CD14-positive monocyte (primary cell): ENCODE measurements at regions not wholly inside any gene's neighbourhood (a gene's known extent, or its start where the extent isn't known, plus 50 kb on each side); places are given as distances from the start of the nearest gene placed in this dataset.

Experiments
- DNase-seq, 3 donors: peaks; one replicate each; pipeline ENCODE4 v3.0.0-alpha.2; 2011 to 2022
- H2AFZ ChIP-seq: 2 replicates; pipeline ENCODE4 v1.6.0; 2012; ENCODE audit warnings: mild to moderate bottlenecking, low read depth, low read length, inconsistent platforms; ENCODE audit not compliant: insufficient read depth, poor library complexity, severe bottlenecking
- H3K27ac ChIP-seq, 2 donors: 1 replicate in 1 of 2; 2 replicates in 1 of 2; pipeline ENCODE4 v1.5.1; 2012 to 2013; ENCODE audit warnings: low read length in 2 of 2, control low read depth in 1 of 2, inconsistent platforms in 1 of 2, low read depth in 1 of 2, mild to moderate bottlenecking in 1 of 2
- H3K27me3 ChIP-seq, 2 donors: one replicate each; pipeline versions ENCODE4 v1.6.0 to v1.6.1; 2011 to 2013; ENCODE audit warnings: low read length in 2 of 2; ENCODE audit not compliant: control insufficient read depth in 2 of 2, insufficient read depth in 2 of 2
- H3K36me3 ChIP-seq, 2 donors: replicated peaks in 1 of 2; 1 replicate in 1 of 2; 2 replicates in 1 of 2; pipeline versions ENCODE4 v1.5.1 to v1.6.1; 2012 to 2013; ENCODE audit warnings: low read length in 2 of 2, control low read depth in 1 of 2, inconsistent platforms in 1 of 2, mild to moderate bottlenecking in 1 of 2; ENCODE audit not compliant: insufficient read depth in 2 of 2, control insufficient read depth in 1 of 2
- H3K4me1 ChIP-seq, 2 donors: 1 replicate in 1 of 2; 2 replicates in 1 of 2; pipeline versions ENCODE4 v1.5.1 to v1.6.1; 2012 to 2013; ENCODE audit warnings: low read length in 2 of 2, control low read depth in 1 of 2, inconsistent platforms in 1 of 2, mild to moderate bottlenecking in 1 of 2, moderate library complexity in 1 of 2; ENCODE audit not compliant: insufficient read depth in 2 of 2, control insufficient read depth in 1 of 2
- H3K4me2 ChIP-seq: replicated peaks from 2 replicates; pipeline ENCODE3; 2012; ENCODE audit warnings: low read length, moderate library complexity, mild to moderate bottlenecking; ENCODE audit not compliant: poor library complexity, severe bottlenecking; ENCODE audit errors: extremely low read depth
- H3K4me3 ChIP-seq, 3 experiments: fragments of 200-600 bp in 1 of 3; sonication (generic) in 1 of 3; replicated peaks in 1 of 3; 1 replicate in 2 of 3; 2 replicates in 1 of 3; pipeline ENCODE4 v1.5.1; 2011 to 2013; ENCODE audit warnings: low read length in 3 of 3, mild to moderate bottlenecking in 3 of 3, control low read depth in 2 of 3, low read depth in 2 of 3, inconsistent platforms in 1 of 3, moderate library complexity in 1 of 3
- H3K79me2 ChIP-seq: 2 replicates; pipeline ENCODE4 v1.6.0; 2012; ENCODE audit warnings: mild to moderate bottlenecking, control low read depth, inconsistent platforms, low read length, moderate library complexity; ENCODE audit not compliant: insufficient read depth
- H3K9ac ChIP-seq: 2 replicates; pipeline ENCODE4 v1.6.0; 2017; ENCODE audit warnings: low read length, mild to moderate bottlenecking; ENCODE audit not compliant: insufficient read depth, poor library complexity, severe bottlenecking
- H3K9me3 ChIP-seq, 2 donors: replicated peaks in 1 of 2; 1 replicate in 1 of 2; 2 replicates in 1 of 2; pipeline versions ENCODE4 v1.5.1 to v1.6.1; 2012 to 2013; ENCODE audit warnings: low read length in 2 of 2, control low read depth in 1 of 2; ENCODE audit not compliant: control insufficient read depth in 1 of 2, insufficient read depth in 1 of 2
- H4K20me1 ChIP-seq: 2 replicates; pipeline ENCODE4 v1.6.0; 2012; ENCODE audit warnings: mild to moderate bottlenecking, low read length, control low read depth, moderate library complexity; ENCODE audit not compliant: insufficient read depth
- H3K27ac Mint-ChIP-seq, 7 donors: one replicate each; pipeline ENCODE4 v1.8.0; 2020; ENCODE audit warnings: mild to moderate bottlenecking in 7 of 7, mixed read lengths in 7 of 7, moderate library complexity in 6 of 7, inconsistent platforms in 2 of 7
- H3K27me3 Mint-ChIP-seq, 3 donors: one replicate each; pipeline ENCODE4 v1.8.0; 2021 to 2022; ENCODE audit warnings: low read depth in 3 of 3, mild to moderate bottlenecking in 3 of 3, mixed read lengths in 3 of 3, moderate library complexity in 3 of 3, inconsistent platforms in 1 of 3
- H3K36me3 Mint-ChIP-seq, 2 donors: one replicate each; pipeline ENCODE4 v1.8.0; 2020; ENCODE audit warnings: mixed read lengths in 2 of 2, inconsistent platforms in 1 of 2, mild to moderate bottlenecking in 1 of 2
- H3K4me1 Mint-ChIP-seq: one replicate; pipeline ENCODE4 v1.8.0; 2020; ENCODE audit warnings: mild to moderate bottlenecking, mixed read lengths
- H3K4me3 Mint-ChIP-seq, 2 donors: one replicate each; pipeline ENCODE4 v1.8.0; 2020; ENCODE audit warnings: mild to moderate bottlenecking in 2 of 2, mixed read lengths in 2 of 2, moderate library complexity in 1 of 2
- H3K9me3 Mint-ChIP-seq, 7 donors: one replicate each; pipeline ENCODE4 v1.8.0; 2020 to 2022; ENCODE audit warnings: mixed read lengths in 7 of 7, mild to moderate bottlenecking in 6 of 7, moderate library complexity in 6 of 7, inconsistent platforms in 2 of 7
- CTCF ChIP-seq: fragments of 200-600 bp; IDR thresholded peaks from one replicate; pipeline ENCODE4 v1.8.0; 2022; ENCODE audit warnings: antibody characterized with exemption, mild to moderate bottlenecking
- WGBS: methylation state at CpG from one replicate; pipeline ENCODE4 v1.1.5; 2013; ENCODE audit warnings: missing lambda C conversion rate; ENCODE audit not compliant: insufficient coverage; 5-methylcytosine and 5-hydroxymethylcytosine counted together
- intact Hi-C, 2 donors: fragments of 100-400 bp; cut with micrococcal nuclease; formaldehyde crosslinking; loops; one replicate each; pipeline versions ENCODE4 v1.15.0 to v1.15.1; 2023

GRCh38 chr15:29541309-29541708 is 271.7 kb upstream of the NSMCE3 start:
- Mint-ChIP-seq H3K9me3 (peaks cover 3 to 13% (median 6%) of the 10 kb centered on the region in 7 donors), H3K4me1 (no peaks in the 10 kb centered on the region), H3K27me3 (peaks cover 1 to 2% (median 1%) of the 10 kb centered on the region in 3 donors), H3K27ac (no peak overlapping the region), H3K4me3 (no peak overlapping the region), H3K36me3 (no peaks in the 10 kb centered on the region)
- TF ChIP-seq CTCF = no peak
- H3K27me3 ChIP-seq = no peaks in the 10 kb centered on the region
- no peaks in the 10 kb centered on the region for H3K36me3 ChIP-seq
- no peak overlapping the region for H3K27ac ChIP-seq
- peaks cover 0 to 3% of the 10 kb centered on the region in 2 donors for H3K9me3 ChIP-seq
- no peaks in the 10 kb centered on the region for H3K79me2 ChIP-seq
- no peak overlapping the region for H2AFZ ChIP-seq
- 94% methylated on average over 7 of the region's 7 CpGs for WGBS
- no peak overlapping the region for H3K4me2 ChIP-seq
- no peak overlapping the region for H3K4me3 ChIP-seq
- no peaks in the 10 kb centered on the region for H3K4me1 ChIP-seq
- intact Hi-C loops = no loop called here
- no peak overlapping the region for H3K9ac ChIP-seq
- DNase-seq = no peak
- no peaks in the 10 kb centered on the region for H4K20me1 ChIP-seq

- Histone ChIP-seq H3K27ac (no peak overlapping the region), H3K4me3 (no peak overlapping the region), H3K4me1 (no peaks in the 10 kb centered on the region), H3K79me2 (no peaks in the 10 kb centered on the region), H3K9me3 (peaks cover 0 to 3% of the 10 kb centered on the region in 2 donors), H3K27me3 (no peaks in the 10 kb centered on the region), H2AFZ (no peak overlapping the region), H3K4me2 (no peak overlapping the region), H4K20me1 (no peaks in the 10 kb centered on the region), H3K9ac (no peak overlapping the region), H3K36me3 (no peaks in the 10 kb centered on the region)
- no peak for DNase-seq
- intact Hi-C loops = no loop called here
- no peak for TF ChIP-seq CTCF
- H3K27me3 Mint-ChIP-seq = peaks cover 1 to 3% (median 2%) of the 10 kb centered on the region in 3 donors
- H3K27ac Mint-ChIP-seq = no peak overlapping the region
- H3K4me3 Mint-ChIP-seq = no peak overlapping the region
- peaks cover 2 to 13% (median 6%) of the 10 kb centered on the region in 7 donors for H3K9me3 Mint-ChIP-seq
- H3K36me3 Mint-ChIP-seq = no peaks in the 10 kb centered on the region
- no peaks in the 10 kb centered on the region for H3K4me1 Mint-ChIP-seq
- WGBS = 88% methylated on average over 1 of the region's 5 CpGs
Observed at GRCh38 chr15:29540479-29540878, 270.9 kb upstream of the NSMCE3 start.
